Hepatic stellate cell (primary cell): ENCODE measurements at regions not wholly inside any gene's neighbourhood (a gene's known extent, or its start where the extent isn't known, plus 50 kb on each side); places are given as distances from the start of the nearest gene placed in this dataset.

Experiments
- DNase-seq: peaks from one replicate; pipeline ENCODE4 v3.0.0; 2011; ENCODE audit warnings: low spot score

DNA sequence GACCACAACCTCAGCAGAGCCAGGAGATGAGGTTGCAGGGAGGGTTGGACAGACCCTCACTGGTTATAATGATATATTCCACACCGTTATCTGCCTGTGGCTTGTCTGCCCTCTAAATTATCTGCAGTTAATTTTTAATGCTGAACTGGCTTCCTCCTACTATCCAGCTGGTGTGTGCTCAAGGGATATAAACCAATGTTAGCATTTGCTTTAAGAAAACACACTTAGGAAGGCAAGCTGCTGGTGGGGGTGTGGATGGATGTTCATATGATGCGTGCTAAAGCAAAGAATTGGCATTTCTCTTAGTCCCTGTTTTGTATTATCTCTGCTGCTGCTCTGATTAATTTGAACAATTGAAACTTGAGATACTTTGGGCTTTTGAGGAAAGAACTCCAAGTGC, 132.2 kb upstream of the NPVF start:
- DNase-seq, result no peak

- DNase-seq, result no peak
These were observed 133.1 kb upstream of the NPVF start for GRCh38 chr7:25361387-25361786.

GRCh38 chr7:25361863-25362262, 133.6 kb upstream of the NPVF start:
- no peak for DNase-seq

DNA sequence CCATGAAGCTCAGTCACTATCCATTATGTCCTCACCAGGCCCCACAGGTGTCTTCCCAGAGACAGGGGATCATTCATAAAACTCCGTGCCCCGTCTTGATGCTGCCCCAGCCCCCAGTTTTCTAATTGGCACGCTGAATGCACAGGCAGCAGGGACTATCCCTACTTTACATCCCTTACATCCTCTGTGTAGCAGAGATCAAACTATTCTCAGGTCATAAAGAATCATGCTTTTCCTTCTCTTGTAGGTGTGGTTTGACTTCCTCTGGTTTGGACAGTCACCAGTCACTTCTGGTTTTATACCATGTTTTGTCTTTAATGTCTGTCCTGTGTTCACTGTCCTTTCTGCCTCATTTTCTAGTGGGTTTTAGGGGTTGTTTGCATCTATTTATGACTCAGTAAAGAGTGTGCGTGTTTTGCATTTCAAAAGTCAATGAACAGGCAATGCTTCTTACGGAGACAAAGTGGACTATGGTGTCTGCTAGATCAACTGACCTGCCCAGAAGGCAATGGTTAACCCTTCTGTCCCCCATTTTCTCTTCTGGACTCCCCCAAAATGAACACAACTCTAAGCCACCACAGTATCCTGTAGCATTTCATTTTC, 140.4 kb upstream of the NPVF start:
- DNase-seq, result no peak

- no peak for DNase-seq
These were observed 141.5 kb upstream of the NPVF start for GRCh38 chr7:25369786-25370185.

DNA sequence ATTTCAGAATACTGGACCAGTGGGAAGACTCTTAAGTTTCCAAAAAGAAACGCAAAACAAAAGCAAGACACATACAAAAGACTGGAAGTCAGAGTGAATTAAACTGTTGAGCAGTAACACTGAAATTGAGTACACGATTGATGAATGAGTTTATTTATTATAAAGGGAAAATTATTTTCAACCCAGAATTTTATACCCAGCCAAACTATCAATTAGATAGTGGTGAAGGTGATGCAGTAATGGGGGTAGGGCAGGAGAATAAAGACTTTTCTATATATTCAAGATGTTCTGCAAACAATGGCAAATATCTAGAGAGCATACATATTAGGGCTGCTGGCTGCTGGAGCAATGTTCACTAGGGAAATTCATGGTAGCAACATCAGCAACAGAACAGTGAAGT, 143.7 kb upstream of the NPVF start:
- DNase-seq, result no peak

- DNase-seq, result no peak
These were observed 147.7 kb upstream of the NPVF start for GRCh38 chr7:25375805-25376600.

DNA sequence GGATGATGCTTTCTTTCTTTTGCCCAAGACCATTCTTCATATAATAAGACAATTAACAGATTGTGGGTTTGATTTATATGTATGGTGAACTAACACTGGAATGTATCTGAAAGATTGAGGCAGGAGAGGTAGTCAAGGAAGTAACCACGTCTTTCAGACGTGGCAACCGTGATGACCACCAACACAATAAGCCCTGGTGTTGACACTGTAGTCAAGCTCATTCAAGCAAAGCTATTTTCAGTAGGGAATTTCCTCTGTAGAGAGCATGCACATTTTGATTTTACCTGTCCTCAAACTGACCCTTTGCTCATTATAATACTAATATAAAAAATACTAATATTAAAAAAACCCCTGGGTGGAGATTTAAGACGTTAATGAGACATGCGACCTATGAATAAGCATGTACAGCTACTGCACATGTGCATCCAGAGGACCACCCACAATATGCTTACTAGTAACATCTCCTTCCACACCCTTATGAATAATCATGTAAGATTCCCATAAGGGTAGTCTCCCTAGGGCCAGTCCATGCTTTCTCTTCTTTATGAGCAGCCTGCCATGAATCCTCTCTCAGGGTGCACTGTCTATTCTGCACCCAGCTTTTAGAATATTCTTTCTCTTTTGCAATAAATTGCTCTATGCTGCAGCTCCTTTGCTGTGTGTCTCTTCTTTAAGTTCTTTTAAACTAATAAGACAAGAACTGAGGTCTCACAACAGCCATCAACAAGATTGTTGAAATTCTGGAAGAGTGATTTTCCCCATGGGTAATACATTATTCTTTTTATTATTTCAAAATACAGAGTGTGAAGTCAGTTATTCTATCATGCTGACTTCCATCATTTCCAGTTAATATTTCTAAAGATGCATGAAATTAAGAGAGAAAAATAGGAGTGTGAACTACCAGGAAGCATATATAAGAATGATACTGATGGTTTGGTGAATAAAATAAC, 151.3 kb upstream of the NPVF start:
- DNase-seq, result no peak

GRCh38 chr7:25381818-25382589, 153.7 kb upstream of the NPVF start:
- no peak for DNase-seq

DNA sequence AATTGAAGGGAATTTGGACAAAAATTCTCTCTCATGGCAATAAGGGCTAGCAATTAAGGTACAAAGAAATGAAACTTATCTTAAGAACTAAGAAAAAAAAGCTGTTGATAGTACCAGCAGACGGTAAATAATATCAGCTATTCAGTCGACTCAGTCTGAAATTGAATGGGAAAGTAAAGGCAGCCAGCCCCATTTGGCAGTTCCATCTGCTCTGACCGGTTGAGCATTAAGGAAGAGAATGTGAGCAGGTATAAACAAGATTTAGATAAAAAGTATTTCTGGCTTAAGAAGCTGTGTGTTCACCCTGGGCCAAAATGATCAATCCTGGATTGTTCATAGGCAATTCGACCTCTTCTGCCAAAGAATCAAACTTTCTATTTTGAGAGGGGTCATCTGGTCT, 154.6 kb upstream of the NPVF start:
- no peak for DNase-seq

DNA sequence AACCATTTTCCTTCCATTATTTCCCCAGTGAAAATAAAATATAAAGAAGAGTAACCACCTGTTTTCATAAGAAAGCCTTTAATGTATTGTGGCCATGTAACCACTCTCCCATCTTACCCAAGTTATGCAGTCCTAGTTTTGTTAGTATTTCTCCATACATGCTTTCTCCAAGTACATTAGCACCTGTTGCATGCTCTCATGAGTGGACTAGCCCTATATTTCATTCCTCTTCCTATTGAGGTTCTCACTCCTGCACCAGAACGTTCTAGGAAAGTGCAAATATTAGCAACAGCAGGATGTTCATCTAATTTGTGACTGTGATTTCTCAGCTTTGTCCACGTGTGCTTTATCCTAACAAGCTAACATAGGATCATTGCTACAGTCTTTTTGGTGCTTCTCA, 155.1 kb upstream of the NPVF start:
- no peak for DNase-seq

DNA sequence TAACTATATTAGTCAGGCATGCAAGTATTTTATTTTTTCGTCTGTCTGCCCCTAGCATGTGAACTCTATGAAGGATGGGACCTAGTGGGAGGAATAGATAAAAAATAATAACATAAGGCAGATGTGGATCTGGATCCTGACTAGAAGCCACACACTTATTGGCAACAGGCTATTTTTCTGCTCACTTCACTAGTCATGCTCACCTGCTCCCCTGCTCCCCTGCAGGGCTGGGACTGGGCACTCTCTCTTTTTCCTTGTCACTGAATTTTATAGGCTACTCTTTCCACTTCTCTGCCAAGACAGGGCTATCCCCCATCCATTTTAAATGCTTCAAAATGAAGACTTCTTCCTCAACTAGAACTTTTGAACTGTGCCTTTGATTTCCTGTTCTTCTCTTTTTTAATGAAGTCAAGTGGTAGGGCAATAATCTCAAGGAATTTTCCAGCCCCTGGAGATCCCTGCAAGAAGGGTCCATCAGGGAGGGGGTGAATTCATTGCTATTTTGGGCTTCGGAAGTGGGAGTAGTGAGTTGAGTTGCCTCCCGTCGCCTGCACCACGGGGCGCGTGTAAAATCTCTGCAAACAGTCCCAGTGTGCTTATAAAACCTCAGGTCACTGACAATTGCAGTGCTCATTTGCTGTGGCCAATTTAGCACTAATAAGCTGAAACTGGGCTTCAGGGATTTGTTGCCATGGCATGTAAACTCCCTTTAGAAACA, 156.7 kb upstream of the NPVF start:
- no peak for DNase-seq

GRCh38 chr7:25385506-25386136, 157.3 kb upstream of the NPVF start:
- DNase-seq, result no peak

DNA sequence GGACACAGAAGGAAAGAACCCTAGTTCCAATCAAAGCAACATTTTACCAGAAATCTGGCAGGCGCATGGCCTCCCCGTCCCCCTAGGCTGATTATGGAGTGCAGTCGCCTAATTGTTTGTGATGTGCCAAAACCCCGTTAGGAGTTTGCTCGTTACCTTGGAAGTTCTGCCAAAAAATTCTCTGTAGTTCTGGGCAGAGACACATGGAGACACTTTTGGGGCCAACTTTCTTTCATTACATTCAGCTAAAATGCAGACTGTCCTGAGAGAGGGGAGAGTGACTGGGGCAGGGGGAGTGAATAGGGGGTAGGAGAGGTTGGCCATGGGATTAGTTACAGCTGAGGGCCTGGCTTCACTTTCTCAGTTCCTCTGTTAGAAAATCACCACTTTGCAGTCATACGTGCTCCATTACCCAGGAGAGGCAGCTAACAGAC, 158.0 kb upstream of the NPVF start:
- DNase-seq, result no peak

GRCh38 chr7:25388681-25389080, 160.4 kb upstream of the NPVF start:
- no peak for DNase-seq

- peak; percentile 22 for DNase-seq
These were observed 161.3 kb upstream of the NPVF start for GRCh38 chr7:25389489-25390106.

- no peak for DNase-seq
These were observed 163.1 kb upstream of the NPVF start for GRCh38 chr7:25391295-25391861.

DNA sequence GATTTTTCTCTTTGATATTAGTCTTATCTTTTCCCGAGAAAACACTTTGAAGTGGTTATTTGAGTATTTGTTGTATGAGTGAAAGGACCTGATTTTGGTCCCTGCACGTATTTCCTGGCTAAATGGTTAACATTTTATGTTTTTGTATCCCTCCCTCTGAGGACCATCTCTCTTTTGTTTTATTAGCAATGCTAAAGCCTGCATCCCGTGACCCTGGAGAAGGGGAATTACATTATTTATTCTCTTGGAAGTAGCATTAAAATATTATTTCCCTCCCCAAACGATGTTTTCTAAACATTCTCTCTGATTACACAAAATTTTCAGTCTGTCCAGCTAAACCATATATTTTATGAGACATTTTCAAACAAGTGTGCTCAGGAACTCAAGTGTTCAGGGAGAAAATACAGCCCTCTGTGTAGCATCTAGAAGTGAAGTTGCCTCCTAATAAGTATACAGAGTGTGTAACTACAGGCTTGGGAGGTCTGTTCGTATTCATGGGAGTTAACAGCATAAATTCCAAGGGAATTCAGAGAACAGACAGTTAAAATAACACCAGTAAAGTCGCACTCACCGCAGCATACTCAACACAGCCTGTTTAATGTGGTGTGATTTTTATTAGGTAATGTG, 163.8 kb upstream of the NPVF start:
- no peak for DNase-seq

DNA sequence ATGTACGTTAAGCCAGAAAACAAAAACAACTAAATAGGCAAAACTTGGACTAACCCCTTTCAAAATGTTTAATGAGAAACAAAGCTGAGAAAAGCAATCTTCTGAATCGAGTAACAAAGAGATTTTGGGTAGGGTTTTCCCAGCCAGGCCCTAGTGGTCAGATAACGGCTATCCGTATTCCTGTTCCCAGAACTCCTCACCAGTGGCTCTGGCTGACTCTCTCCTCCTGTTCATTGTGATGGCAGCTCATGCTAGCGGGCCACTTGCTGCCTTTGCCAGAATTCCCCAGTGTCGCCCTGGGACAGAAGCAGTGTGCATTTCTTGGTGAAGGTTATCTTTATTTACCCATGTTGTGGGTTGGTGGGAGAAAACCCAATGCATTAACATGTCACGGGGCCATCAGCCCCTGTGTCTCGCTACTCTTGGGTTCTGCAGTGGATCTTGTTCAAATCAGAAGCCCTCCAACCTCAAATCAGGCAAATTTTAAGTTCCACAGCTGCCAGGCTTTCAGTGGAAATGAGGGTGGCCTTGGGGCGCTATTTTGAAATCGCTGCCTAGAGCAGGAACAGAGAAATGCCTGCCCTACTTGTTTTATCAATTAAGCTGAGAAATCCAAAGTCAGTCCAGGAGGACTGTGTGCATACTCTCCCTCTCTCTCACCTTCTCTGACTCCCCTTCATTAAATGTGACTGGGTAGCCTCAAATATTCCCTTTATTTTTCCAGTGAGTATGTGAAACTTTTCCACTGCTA, 164.5 kb upstream of the NPVF start:
- no peak for DNase-seq
